GM18505 (cell line): ENCODE measurements at regions not wholly inside any gene's neighbourhood (a gene's known extent, or its start where the extent isn't known, plus 50 kb on each side); places are given as distances from the start of the nearest gene placed in this dataset.

Experiments
- ATAC-seq: cut with Tn5 transposase; IDR thresholded peaks from one replicate; pipeline ENCODE4 v1.9.1; 2021; ENCODE audit not compliant: unreplicated experiment
- POLR2A ChIP-seq: IDR thresholded peaks from 4 replicates; pipeline ENCODE4 v1.6.1; 2011; ENCODE audit warnings: borderline replicate concordance; ENCODE audit not compliant: insufficient read depth, insufficient read length; ENCODE audit errors: extremely low read depth

DNA sequence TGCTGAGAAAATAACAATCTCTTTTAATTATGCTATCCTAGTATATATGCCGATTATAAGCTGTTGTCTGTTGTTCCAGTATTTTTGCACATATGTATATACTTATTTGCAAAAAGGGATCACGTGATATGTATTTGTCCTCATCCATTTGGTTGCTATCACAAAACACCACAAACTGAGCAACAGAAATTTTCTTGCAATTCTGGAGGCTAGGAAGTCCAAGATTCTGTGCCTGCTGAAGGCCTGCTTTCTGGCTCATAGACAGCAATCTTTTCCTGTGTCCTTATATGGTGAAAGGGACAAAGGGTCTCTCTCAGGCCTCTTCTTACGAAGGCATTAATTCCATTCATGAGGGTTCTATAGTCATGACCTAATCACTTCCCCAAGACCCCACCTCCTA, 186.5 kb downstream of the LPIN1 start:
- no peak for ATAC-seq
- no peak for TF ChIP-seq POLR2A

GRCh38 chr2:11933854-11934253, 187.4 kb downstream of the LPIN1 start:
- no peak for TF ChIP-seq POLR2A
- ATAC-seq: peak; percentile 74

- ATAC-seq: no peak
- TF ChIP-seq POLR2A: no peak
These were observed 190.3 kb downstream of the LPIN1 start for GRCh38 chr2:11936761-11937160.

GRCh38 chr2:11938196-11938595, 191.8 kb downstream of the LPIN1 start:
- no peak for TF ChIP-seq POLR2A
- no peak for ATAC-seq

DNA sequence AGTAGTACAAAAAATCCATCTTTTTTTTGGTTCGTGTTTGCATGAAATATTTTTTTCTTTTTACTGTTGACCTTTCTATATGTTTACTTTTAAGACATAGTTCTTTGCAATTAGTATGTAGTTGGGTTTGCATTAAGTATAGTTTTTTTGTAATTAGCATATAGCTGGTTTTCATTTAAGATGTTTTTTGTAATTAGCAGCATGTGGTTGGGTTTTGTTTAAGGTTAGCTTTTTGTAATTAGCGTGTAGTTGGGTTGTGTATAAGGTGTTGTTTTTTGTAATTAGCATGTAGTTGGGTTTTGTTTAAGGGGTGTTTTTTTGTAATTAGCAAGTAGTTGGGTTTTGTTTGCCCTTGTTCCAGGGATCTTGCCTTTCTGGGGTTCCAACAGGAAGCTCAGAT, 193.1 kb downstream of the LPIN1 start:
- no peak for TF ChIP-seq POLR2A
- ATAC-seq: no peak

DNA sequence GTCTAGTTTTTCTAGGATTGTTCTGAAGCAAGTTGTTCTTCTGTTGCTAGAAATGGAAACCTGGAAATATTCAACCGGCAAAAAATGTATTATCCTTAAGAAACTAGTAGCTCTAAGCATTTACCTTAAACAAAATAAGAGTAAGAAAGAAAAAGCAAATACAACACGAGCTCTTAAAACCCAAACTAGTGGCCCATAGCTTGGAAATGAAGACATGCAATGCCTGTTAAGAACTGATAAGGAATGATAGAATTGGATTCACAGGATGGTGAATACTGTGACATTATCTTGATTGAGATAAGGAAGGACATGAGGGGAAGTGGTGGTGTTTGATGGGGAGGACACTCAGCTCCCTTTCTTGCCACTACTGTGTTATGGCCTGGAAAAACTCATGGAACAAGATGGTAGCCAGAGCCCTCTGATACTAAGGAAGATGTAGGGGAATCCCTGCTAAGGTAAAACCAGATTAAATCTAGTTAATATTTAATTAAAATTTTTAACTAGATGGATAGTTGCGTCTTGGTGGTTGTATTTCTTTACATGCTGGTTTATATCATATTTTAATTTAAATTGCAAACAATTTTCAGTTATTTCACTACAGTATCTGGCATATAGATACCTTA, 193.8 kb downstream of the LPIN1 start:
- TF ChIP-seq POLR2A: no peak
- no peak for ATAC-seq

GRCh38 chr2:11940799-11941198, 194.4 kb downstream of the LPIN1 start:
- no peak for TF ChIP-seq POLR2A
- ATAC-seq: no peak

- ATAC-seq: no peak
- TF ChIP-seq POLR2A: no peak
These were observed 195.1 kb downstream of the LPIN1 start for GRCh38 chr2:11941201-11942177.

- no peak for TF ChIP-seq POLR2A
- no peak for ATAC-seq
These were observed 195.7 kb downstream of the LPIN1 start for GRCh38 chr2:11942178-11942569.

- no peak for ATAC-seq
- TF ChIP-seq POLR2A: no peak
These were observed 197.9 kb downstream of the LPIN1 start for GRCh38 chr2:11944311-11944710.

GRCh38 chr2:11945139-11946126, 199.0 kb downstream of the LPIN1 start:
- TF ChIP-seq POLR2A: no peak
- ATAC-seq: peak; percentile 92

GRCh38 chr2:11947956-11948355, 201.5 kb downstream of the LPIN1 start:
- no peak for ATAC-seq
- no peak for TF ChIP-seq POLR2A
